ENCODE measurements at regions not wholly inside any gene's neighbourhood (a gene's known extent, or its start where the extent isn't known, plus 50 kb on each side); places are given as distances from the start of the nearest gene placed in this dataset.

GRCh38 chr6:133632906-133633305, 256.0 kb upstream of the TCF21 start:
- TF ChIP-seq MTF1 (CRISPR knock-in tag; IDR thresholded peaks at IDR 0.05) (no peak), TIGD3 (CRISPR knock-in tag; IDR thresholded peaks at IDR 0.05; ENCODE audit: borderline replicate concordance) (no peak), JUN (CRISPR knock-in tag; IDR thresholded peaks at IDR 0.05) (no peak), CTCF (CRISPR knock-in tag; IDR thresholded peaks at IDR 0.05) (no peak), PCBP1 (IDR thresholded peaks at IDR 0.05; ENCODE audit: borderline replicate concordance, low read depth, low read length) (no peak), SP2 (CRISPR knock-in tag; IDR thresholded peaks at IDR 0.05) (no peak), TRIM22 (IDR thresholded peaks at IDR 0.05) (no peak), ZNF75D (CRISPR knock-in tag; IDR thresholded peaks at IDR 0.05; ENCODE audit: borderline replicate concordance) (no peak), ZNF260 (CRISPR knock-in tag; IDR thresholded peaks at IDR 0.05; ENCODE audit: borderline replicate concordance, low read depth) (no peak), PRDM10 (CRISPR knock-in tag; IDR thresholded peaks at IDR 0.05; ENCODE audit: low read depth) (no peak), CREBL2 (CRISPR knock-in tag; IDR thresholded peaks at IDR 0.05; ENCODE audit: borderline replicate concordance) (no peak)
